GM12874 (cell line): ENCODE measurements at regions not wholly inside any gene's neighbourhood (a gene's known extent, or its start where the extent isn't known, plus 50 kb on each side); places are given as distances from the start of the nearest gene placed in this dataset.

ENCODE experiments used
- CTCF ChIP-seq: IDR thresholded peaks from 2 replicates; pipeline ENCODE4 v1.5.1; 2011; ENCODE audit warnings: low read depth, mild to moderate bottlenecking, control low read depth, low read length, moderate library complexity; ENCODE audit not compliant: insufficient read depth

GRCh38 chr9:82761027-82761426 lies 301.9 kb downstream of the RASEF start:
- TF ChIP-seq CTCF, result no peak

GRCh38 chr9:82761956-82762355 lies 301.0 kb downstream of the RASEF start:
- TF ChIP-seq CTCF, result no peak

- no peak for TF ChIP-seq CTCF
Measured at GRCh38 chr9:82763656-82764055, 299.3 kb downstream of the RASEF start.

- TF ChIP-seq CTCF, result no peak
Measured at GRCh38 chr9:82764061-82764668, 298.8 kb downstream of the RASEF start.

- no peak for TF ChIP-seq CTCF
Measured at GRCh38 chr9:82776508-82776907, 286.4 kb downstream of the RASEF start.

- no peak for TF ChIP-seq CTCF
Measured at GRCh38 chr9:82777366-82777765, 285.6 kb downstream of the RASEF start.

GRCh38 chr9:82780017-82780416 lies 282.9 kb downstream of the RASEF start:
- TF ChIP-seq CTCF, result no peak
